ENCODE measurements at regions not wholly inside any gene's neighbourhood (a gene's known extent, or its start where the extent isn't known, plus 50 kb on each side); places are given as distances from the start of the nearest gene placed in this dataset.

- Mint-ChIP-seq H3K4me1 (ENCODE audit: low read depth) (no peaks in the 10 kb centered on the region), H3K36me3 (ENCODE audit: low read depth) (no peaks in the 10 kb centered on the region), H3K27me3 (ENCODE audit: low read depth) (peaks cover 35% of the 10 kb centered on the region)
Observed at GRCh38 chr11:123286255-123286654, 91.2 kb upstream of the CLMP start.

GRCh38 chr11:123284454-123284853 lies 89.4 kb upstream of the CLMP start:
- Mint-ChIP-seq H3K27me3 (ENCODE audit: low read depth) (peaks cover 36% of the 10 kb centered on the region), H3K36me3 (ENCODE audit: low read depth) (no peaks in the 10 kb centered on the region), H3K4me1 (ENCODE audit: low read depth) (no peaks in the 10 kb centered on the region), H3K27ac (ENCODE audit: unreplicated experiment) (no peak overlapping the region), H3K4me3 (ENCODE audit: unreplicated experiment) (no peak overlapping the region), H3K9me3 (ENCODE audit: low read depth) (no peaks in the 10 kb centered on the region)
- no peak for TF ChIP-seq CTCF (IDR thresholded peaks at IDR 0.05)
- DNase-seq (ENCODE audit: low spot score): no peak

More at GRCh38 chr11:123286255-123286654, 91.2 kb upstream of the CLMP start:
- Mint-ChIP-seq H3K4me3 (ENCODE audit: unreplicated experiment) (no peak overlapping the region), H3K9me3 (ENCODE audit: low read depth) (no peaks in the 10 kb centered on the region), H3K27ac (ENCODE audit: unreplicated experiment) (no peak overlapping the region)
- TF ChIP-seq CTCF (IDR thresholded peaks at IDR 0.05): no peak
- DNase-seq (ENCODE audit: low spot score): no peak

GRCh38 chr11:123282597-123282996 lies 87.5 kb upstream of the CLMP start:
- H3K4me1 Mint-ChIP-seq (ENCODE audit: low read depth): no peaks in the 10 kb centered on the region
- DNase-seq (ENCODE audit: low spot score): no peak
- no peaks in the 10 kb centered on the region for H3K36me3 Mint-ChIP-seq (ENCODE audit: low read depth)
- TF ChIP-seq CTCF (IDR thresholded peaks at IDR 0.05): no peak
- H3K27me3 Mint-ChIP-seq (ENCODE audit: low read depth): peaks cover 36% of the 10 kb centered on the region
- H3K9me3 Mint-ChIP-seq (ENCODE audit: low read depth): peaks cover 2% of the 10 kb centered on the region
- no peak overlapping the region for H3K4me3 Mint-ChIP-seq (ENCODE audit: unreplicated experiment)
- no peak overlapping the region for H3K27ac Mint-ChIP-seq (ENCODE audit: unreplicated experiment)

- H3K27me3 Mint-ChIP-seq (ENCODE audit: low read depth): no peaks in the 10 kb centered on the region
- DNase-seq (ENCODE audit: low spot score): no peak
- no peak for TF ChIP-seq CTCF (IDR thresholded peaks at IDR 0.05)
- H3K4me3 Mint-ChIP-seq (ENCODE audit: unreplicated experiment): no peak overlapping the region
- peaks cover 2% of the 10 kb centered on the region for H3K9me3 Mint-ChIP-seq (ENCODE audit: low read depth)
- peaks cover 11% of the 10 kb centered on the region for H3K4me1 Mint-ChIP-seq (ENCODE audit: low read depth)
- no peaks in the 10 kb centered on the region for H3K36me3 Mint-ChIP-seq (ENCODE audit: low read depth)
- H3K27ac Mint-ChIP-seq (ENCODE audit: unreplicated experiment): no peak overlapping the region
Observed at GRCh38 chr11:123273616-123274015, 78.6 kb upstream of the CLMP start.

GRCh38 chr11:123272565-123272964 lies 77.5 kb upstream of the CLMP start:
- TF ChIP-seq CTCF (IDR thresholded peaks at IDR 0.05): no peak
- no peak overlapping the region for H3K4me3 Mint-ChIP-seq (ENCODE audit: unreplicated experiment)
- no peaks in the 10 kb centered on the region for H3K27me3 Mint-ChIP-seq (ENCODE audit: low read depth)
- H3K4me1 Mint-ChIP-seq (ENCODE audit: low read depth): peaks cover 11% of the 10 kb centered on the region
- H3K27ac Mint-ChIP-seq (ENCODE audit: unreplicated experiment): no peak overlapping the region
- H3K36me3 Mint-ChIP-seq (ENCODE audit: low read depth): no peaks in the 10 kb centered on the region
- no peaks in the 10 kb centered on the region for H3K9me3 Mint-ChIP-seq (ENCODE audit: low read depth)
- DNase-seq (ENCODE audit: low spot score): no peak
